GM12865 (cell line): ENCODE measurements at regions not wholly inside any gene's neighbourhood (a gene's known extent, or its start where the extent isn't known, plus 50 kb on each side); places are given as distances from the start of the nearest gene placed in this dataset.

Experiments used
- DNase-seq: peaks from one replicate; pipeline ENCODE4 v3.0.0; 2010; ENCODE audit warnings: low read depth
- H3K4me3 ChIP-seq: 2 replicates; pipeline ENCODE4 v1.5.1; 2011; ENCODE audit warnings: mild to moderate bottlenecking, low read depth, low read length, control low read depth
- CTCF ChIP-seq: IDR thresholded peaks from 2 replicates; pipeline ENCODE4 v1.5.1; 2011; ENCODE audit warnings: low read length, control low read depth, low read depth, inconsistent platforms; ENCODE audit not compliant: insufficient read depth; ENCODE audit errors: missing control alignments

GRCh38 chr4:27215220-27215826, 354.7 kb downstream of the STIM2 start:
- no peak for DNase-seq
- TF ChIP-seq CTCF, result no peak
- no peak overlapping the region for H3K4me3 ChIP-seq

DNA sequence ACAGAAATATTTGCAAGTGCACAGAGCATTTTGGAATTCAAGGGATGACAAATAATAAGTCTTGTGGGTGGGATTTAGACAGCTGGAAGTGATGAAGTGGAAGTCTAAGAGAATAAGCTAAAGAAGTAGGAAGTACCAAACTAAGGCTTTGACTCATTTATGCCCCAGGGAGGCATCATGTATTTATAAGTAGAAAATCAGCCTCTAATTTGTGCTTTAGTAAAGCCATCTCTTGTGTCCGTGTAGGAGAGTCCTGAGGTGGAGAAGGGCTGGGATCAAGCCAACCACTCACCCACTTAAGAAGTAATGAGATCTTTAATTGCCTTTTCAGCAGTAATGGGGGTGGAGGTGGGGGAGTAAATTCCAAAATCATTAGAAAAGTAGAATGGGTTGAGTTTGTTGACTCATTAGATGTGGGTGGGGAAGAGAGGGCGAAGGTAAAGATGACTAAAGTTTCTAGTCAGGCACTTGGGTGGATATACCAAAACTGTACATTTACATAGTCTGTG, 356.7 kb downstream of the STIM2 start:
- H3K4me3 ChIP-seq, result no peak overlapping the region
- no peak for DNase-seq
- no peak for TF ChIP-seq CTCF

GRCh38 chr4:27218013-27218412, 357.4 kb downstream of the STIM2 start:
- no peak for TF ChIP-seq CTCF
- no peak overlapping the region for H3K4me3 ChIP-seq
- DNase-seq, result no peak

- no peak for DNase-seq
- no peak for TF ChIP-seq CTCF
- no peak overlapping the region for H3K4me3 ChIP-seq
Observed at GRCh38 chr4:27223326-27223725, 362.7 kb downstream of the STIM2 start.

DNA sequence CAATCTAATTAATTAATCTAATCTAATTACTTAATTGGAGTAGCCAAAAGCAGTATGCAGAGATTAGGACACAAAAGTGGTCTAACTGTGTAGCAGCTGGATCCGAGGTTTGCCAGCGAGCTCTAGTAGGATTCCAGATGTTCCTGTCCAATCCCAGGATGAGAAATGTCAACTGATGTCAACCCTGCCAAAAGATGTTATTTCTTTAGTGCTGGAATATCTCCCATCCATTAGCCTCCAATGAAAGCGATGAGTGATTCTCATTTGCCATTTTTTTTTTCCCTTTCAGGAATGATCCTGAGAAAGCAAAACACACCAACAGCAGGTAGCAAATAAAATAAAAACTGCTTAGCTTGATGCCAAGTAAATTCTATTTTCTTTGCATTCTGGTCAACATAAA, 372.9 kb downstream of the STIM2 start:
- DNase-seq, result no peak
- TF ChIP-seq CTCF, result no peak
- H3K4me3 ChIP-seq, result no peak overlapping the region

DNA sequence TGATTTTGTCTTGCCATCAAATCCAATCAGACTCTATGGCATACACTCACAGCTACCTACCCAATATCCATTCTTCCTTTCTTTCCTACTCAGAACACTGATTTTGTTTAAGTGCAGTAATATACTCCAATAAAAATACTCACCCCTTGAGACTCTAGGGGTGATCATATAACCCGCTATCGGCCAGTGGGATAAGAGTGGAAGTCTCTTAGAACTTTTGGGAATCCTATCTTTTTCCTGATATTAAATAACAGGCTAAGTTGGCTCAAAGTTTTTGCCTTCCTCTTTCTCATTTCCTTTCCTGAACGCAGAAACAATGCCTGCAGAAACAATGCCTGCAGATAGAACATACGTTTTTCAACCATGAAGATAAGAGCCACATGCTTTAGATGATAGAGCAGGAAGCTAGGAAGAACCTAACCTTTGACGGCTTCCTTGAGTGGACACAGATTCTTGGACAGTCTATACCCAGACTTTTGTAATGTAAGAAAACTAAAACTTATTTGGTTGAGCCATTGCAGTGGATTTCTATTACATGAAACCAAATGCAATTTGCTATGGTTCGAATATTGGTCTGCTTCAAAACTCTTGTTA, 373.8 kb downstream of the STIM2 start:
- no peak for DNase-seq
- no peak for TF ChIP-seq CTCF
- no peak overlapping the region for H3K4me3 ChIP-seq

- no peak for TF ChIP-seq CTCF
- DNase-seq, result no peak
- H3K4me3 ChIP-seq, result no peak overlapping the region
Observed at GRCh38 chr4:27239641-27240040, 379.0 kb downstream of the STIM2 start.
